Transverse colon (tissue), 4 donors: ENCODE measurements at regions not wholly inside any gene's neighbourhood (a gene's known extent, or its start where the extent isn't known, plus 50 kb on each side); places are given as distances from the start of the nearest gene placed in this dataset.

Source experiments
- POLR2A ChIP-seq: fragments of 450-650 bp; IDR thresholded peaks from one replicate; pipeline ENCODE4 v1.6.1; 2016; ENCODE audit warnings: antibody characterized with exemption, mild to moderate bottlenecking, moderate library complexity
- POLR2AphosphoS5 ChIP-seq, 3 donors: sonication (generic); formaldehyde crosslinking; IDR thresholded peaks; one replicate each; pipeline ENCODE4 v1.6.1; 2016; ENCODE audit warnings: antibody characterized with exemption in 3 of 3
- TF ChIP-seq, protein P1 (sequence below), 5 experiments: fragments of 200-600 bp in 3 of 5; fragments of 450-650 bp in 2 of 5; sonication (generic) in 3 of 5; IDR thresholded peaks; 1 replicate in 2 of 5; 2 replicates in 3 of 5; pipeline ENCODE4 v1.5.1; 2016 to 2017; ENCODE audit warnings: antibody characterized with exemption in 5 of 5, inconsistent platforms in 3 of 5, mild to moderate bottlenecking in 2 of 5, moderate library complexity in 1 of 5

DNA sequence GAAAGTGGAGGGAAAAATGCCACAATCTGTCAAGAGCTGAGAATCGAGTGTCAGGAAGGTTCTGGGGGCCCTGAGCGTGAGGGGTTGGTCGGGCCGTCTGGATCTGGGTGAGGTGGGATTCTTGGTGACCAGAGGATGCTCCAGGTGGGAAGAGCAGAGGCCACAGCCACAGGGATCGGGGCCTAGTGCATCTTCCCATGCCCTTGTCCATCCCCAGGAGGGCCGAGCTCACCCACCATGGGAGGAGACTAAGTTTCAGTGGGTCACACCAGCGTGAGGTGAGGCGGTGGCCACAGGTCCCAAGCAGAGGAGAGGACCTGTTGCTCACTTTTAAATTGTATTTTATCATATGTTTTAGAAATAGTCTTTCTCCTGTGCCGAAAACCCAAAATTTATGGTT lies 70.0 kb downstream of the TMEM18 start:
- no peak for TF ChIP-seq POLR2A
- TF ChIP-seq, protein P1, sequence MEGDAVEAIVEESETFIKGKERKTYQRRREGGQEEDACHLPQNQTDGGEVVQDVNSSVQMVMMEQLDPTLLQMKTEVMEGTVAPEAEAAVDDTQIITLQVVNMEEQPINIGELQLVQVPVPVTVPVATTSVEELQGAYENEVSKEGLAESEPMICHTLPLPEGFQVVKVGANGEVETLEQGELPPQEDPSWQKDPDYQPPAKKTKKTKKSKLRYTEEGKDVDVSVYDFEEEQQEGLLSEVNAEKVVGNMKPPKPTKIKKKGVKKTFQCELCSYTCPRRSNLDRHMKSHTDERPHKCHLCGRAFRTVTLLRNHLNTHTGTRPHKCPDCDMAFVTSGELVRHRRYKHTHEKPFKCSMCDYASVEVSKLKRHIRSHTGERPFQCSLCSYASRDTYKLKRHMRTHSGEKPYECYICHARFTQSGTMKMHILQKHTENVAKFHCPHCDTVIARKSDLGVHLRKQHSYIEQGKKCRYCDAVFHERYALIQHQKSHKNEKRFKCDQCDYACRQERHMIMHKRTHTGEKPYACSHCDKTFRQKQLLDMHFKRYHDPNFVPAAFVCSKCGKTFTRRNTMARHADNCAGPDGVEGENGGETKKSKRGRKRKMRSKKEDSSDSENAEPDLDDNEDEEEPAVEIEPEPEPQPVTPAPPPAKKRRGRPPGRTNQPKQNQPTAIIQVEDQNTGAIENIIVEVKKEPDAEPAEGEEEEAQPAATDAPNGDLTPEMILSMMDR (IDR thresholded peaks at IDR 0.05), result no peak
- TF ChIP-seq POLR2AphosphoS5 (IDR thresholded peaks at IDR 0.05), result no peak
